OCI-LY7 (cell line): ENCODE measurements at regions not wholly inside any gene's neighbourhood (a gene's known extent, or its start where the extent isn't known, plus 50 kb on each side); places are given as distances from the start of the nearest gene placed in this dataset.

Source experiments
- EZH2phosphoT487 ChIP-seq: fragments of 200-600 bp; sonication (generic); IDR thresholded peaks from 2 replicates; pipeline ENCODE4 v1.6.1; 2018; ENCODE audit warnings: low read depth, borderline replicate concordance, mild to moderate bottlenecking, mixed run types, antibody characterized with exemption, low read length, moderate library complexity, mixed read lengths
- TF ChIP-seq, protein P1 (sequence below): fragments of 200-600 bp; sonication (generic); conservative IDR thresholded peaks from 2 replicates; pipeline ENCODE4 v1.5.1; 2014; ENCODE audit warnings: mild to moderate bottlenecking, antibody characterized with exemption, low read length, moderate library complexity, mixed read lengths

DNA sequence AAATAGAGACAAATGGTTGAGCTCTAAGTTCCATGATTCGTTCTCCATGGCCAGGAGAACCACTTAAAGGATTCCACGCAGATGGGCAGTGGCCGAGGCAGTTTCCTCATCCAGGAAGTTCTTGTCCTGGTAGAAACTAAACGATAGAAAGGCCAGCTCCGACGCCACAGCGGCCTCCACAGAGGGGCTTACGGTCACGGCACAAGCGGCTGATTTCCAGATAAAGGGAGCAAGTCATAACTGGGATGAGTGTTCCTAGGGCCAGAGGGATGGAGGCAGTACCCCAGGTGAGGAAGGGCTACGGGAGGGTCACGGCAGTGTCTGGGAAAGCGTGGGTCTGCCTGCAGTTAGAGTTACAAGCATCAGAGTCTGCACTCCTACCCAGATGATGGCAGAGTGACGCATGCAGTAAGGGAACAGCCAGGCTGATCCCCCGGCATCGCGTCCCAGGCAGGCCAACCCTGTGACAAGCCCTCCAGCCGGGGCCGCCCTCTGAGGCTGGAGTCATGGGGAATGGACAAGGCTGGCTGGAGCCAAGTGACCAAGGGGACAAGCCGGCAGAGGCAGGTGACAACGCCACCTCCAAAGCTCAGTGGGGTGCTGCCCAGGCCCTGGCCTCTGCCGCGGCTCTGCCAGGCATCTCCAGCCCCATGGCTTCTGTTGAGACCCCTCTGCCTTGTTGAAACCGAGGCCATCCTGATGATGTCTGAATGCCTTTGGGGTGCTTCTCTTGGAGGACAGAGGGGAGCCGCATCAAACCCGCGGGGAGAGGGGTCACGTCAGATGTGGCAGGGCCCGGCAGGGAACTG, 475.1 kb downstream of the BRD1 start:
- TF ChIP-seq, protein P1, sequence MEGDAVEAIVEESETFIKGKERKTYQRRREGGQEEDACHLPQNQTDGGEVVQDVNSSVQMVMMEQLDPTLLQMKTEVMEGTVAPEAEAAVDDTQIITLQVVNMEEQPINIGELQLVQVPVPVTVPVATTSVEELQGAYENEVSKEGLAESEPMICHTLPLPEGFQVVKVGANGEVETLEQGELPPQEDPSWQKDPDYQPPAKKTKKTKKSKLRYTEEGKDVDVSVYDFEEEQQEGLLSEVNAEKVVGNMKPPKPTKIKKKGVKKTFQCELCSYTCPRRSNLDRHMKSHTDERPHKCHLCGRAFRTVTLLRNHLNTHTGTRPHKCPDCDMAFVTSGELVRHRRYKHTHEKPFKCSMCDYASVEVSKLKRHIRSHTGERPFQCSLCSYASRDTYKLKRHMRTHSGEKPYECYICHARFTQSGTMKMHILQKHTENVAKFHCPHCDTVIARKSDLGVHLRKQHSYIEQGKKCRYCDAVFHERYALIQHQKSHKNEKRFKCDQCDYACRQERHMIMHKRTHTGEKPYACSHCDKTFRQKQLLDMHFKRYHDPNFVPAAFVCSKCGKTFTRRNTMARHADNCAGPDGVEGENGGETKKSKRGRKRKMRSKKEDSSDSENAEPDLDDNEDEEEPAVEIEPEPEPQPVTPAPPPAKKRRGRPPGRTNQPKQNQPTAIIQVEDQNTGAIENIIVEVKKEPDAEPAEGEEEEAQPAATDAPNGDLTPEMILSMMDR = no peak
- TF ChIP-seq EZH2phosphoT487 = no peak
